ENCODE measurements at regions not wholly inside any gene's neighbourhood (a gene's known extent, or its start where the extent isn't known, plus 50 kb on each side); places are given as distances from the start of the nearest gene placed in this dataset.

DNA sequence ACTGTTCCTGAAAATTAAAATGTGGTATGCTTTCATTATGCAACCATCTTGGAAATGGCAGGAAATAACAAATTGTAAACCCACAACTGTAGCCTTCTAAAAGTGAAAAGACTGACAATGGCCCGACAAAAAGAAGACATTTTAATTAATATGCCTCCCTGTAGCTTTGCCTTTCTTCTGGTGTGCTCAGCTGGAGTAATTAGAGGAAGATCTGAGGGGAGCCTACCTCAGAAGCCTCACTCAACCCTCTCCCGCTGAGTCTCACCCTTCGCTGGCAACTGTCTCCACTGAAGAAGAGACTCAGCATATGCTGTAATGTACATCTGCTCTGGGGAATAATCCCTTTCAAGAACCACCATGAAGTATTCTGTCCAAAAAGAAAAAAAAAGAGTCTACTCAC is 104.7 kb upstream of the SETMAR start:
- TF ChIP-seq EZH2phosphoT487 (IDR thresholded peaks at IDR 0.05; ENCODE audit: insufficient read depth, low read depth) (no peak), EZH2 (IDR thresholded peaks at IDR 0.05; ENCODE audit: insufficient read depth, poor library complexity, severe bottlenecking) (no peak)

Data from GM23248 (cell line).